Gastrocnemius medialis (tissue), 4 donors: ENCODE measurements at regions not wholly inside any gene's neighbourhood (a gene's known extent, or its start where the extent isn't known, plus 50 kb on each side); places are given as distances from the start of the nearest gene placed in this dataset.

ENCODE experiments used
- POLR2A ChIP-seq, 2 donors: fragments of 450-650 bp; IDR thresholded peaks; one replicate each; pipeline ENCODE4 v1.6.1; 2017; ENCODE audit warnings: antibody characterized with exemption in 2 of 2, mild to moderate bottlenecking in 2 of 2, moderate library complexity in 2 of 2
- TF ChIP-seq, protein P1 (sequence below), 5 experiments: fragments of 450-650 bp in 3 of 5; fragments of 200-600 bp in 2 of 5; sonication (generic) in 2 of 5; IDR thresholded peaks in 4 of 5; conservative IDR thresholded peaks in 1 of 5; 1 replicate in 4 of 5; 2 replicates in 1 of 5; pipeline ENCODE4 v1.5.1; 2016 to 2019; ENCODE audit warnings: antibody characterized with exemption in 5 of 5, mild to moderate bottlenecking in 3 of 5, moderate library complexity in 3 of 5

DNA sequence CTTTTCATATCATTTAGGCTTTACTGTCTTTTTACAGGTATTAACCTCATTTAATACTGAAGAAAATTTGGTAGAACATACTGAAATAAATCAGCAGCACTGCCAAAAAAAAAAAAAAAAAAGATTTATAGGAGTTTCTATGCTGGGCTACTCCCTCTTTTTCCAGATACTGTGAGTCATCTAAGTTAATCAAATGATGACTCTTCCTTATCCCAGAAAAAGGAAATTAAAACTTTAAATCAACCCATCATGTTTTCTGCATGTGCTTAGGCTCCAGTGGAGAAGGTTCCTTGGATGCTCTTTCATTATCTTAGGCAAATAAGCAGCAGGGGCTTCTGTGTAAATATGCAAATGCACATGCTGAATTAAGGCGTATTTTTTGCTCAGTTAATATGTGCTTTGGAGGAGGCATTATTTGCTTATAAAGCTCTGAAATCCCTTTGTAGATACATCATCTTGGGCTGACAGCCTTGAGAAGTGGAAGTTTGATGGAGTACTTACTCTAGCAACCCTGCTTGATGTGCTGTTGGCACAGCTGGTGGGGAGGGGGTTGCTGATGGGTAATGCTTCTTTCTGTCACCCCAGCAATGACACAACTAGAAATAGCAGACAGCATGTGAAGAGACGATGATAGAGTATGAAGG, 136.1 kb downstream of the C4orf33 start:
- TF ChIP-seq POLR2A (IDR thresholded peaks at IDR 0.05) = no peak
- TF ChIP-seq, protein P1, sequence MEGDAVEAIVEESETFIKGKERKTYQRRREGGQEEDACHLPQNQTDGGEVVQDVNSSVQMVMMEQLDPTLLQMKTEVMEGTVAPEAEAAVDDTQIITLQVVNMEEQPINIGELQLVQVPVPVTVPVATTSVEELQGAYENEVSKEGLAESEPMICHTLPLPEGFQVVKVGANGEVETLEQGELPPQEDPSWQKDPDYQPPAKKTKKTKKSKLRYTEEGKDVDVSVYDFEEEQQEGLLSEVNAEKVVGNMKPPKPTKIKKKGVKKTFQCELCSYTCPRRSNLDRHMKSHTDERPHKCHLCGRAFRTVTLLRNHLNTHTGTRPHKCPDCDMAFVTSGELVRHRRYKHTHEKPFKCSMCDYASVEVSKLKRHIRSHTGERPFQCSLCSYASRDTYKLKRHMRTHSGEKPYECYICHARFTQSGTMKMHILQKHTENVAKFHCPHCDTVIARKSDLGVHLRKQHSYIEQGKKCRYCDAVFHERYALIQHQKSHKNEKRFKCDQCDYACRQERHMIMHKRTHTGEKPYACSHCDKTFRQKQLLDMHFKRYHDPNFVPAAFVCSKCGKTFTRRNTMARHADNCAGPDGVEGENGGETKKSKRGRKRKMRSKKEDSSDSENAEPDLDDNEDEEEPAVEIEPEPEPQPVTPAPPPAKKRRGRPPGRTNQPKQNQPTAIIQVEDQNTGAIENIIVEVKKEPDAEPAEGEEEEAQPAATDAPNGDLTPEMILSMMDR (IDR thresholded peaks at IDR 0.05 in 4 of 5, conservative IDR thresholded peaks at IDR 0.05 in 1 of 5) = no peak
